ENCODE measurements at regions not wholly inside any gene's neighbourhood (a gene's known extent, or its start where the extent isn't known, plus 50 kb on each side); places are given as distances from the start of the nearest gene placed in this dataset.

DNA sequence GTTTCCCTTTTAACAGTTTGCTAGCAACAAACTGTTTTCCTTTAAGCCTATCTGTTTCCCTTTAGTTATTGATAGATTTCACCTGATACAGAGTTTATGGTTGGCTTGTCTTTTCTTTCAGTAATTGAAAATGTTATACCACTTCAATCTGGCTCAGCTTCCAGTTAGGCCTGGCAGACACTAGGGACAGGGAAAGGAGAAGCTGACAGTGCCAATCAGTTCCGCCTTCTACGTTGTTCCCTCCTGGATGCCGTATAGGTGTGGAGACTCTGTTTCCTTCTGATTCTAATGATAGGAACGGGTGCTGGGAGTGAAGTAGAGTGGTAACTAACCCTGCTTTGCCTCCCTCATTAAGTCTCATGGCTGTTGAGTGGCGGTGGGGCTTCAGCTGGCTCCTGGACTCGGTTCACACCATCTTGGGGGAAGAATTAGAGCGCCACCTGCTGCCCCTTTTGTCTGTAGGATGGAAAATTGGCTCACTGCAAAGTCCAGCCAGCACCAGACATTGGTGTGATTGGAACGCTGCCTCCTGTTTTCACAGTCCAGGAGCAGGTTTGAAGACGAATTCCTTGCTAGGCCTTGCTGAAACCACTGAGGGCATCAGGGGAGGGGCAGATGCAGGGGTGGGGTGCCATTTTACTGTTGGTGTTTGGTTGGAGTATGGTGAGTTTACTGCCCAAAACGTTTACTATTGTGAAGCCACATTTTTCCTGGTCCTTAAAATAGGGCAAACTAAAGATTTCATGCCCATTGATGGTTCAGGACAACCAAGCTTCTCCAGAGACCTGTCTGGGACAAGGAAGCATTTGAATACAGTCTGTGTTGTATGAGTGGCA, 1729.5 kb downstream of the GRIK2 start:
- Histone ChIP-seq H3K9me3 (ENCODE audit: control insufficient read depth in 4 of 4, low read length in 3 of 4) (no peaks in the 10 kb centered on the region), H3K27ac (ENCODE audit: low read depth in 1 of 2, low read length in 2 of 2) (no peak overlapping the region), H3K36me3 (ENCODE audit: control insufficient read depth in 4 of 4, insufficient read depth in 3 of 4, low read depth in 1 of 4, low read length in 3 of 4) (no peaks in the 10 kb centered on the region), H3K4me1 (ENCODE audit: control insufficient read depth in 4 of 4, insufficient read depth in 4 of 4, low read length in 3 of 4) (peaks cover 0 to 14% (median under 1%) of the 10 kb centered on the region in 4 donors), H3K9ac (ENCODE audit: low read depth in 1 of 2, low read length in 2 of 2) (no peak overlapping the region), H3K4me3 (ENCODE audit: low read depth in 1 of 3, low read length in 3 of 3) (no peak overlapping the region), H3K27me3 (ENCODE audit: control insufficient read depth in 4 of 4, insufficient read depth in 4 of 4, low read length in 3 of 4) (no peaks in the 10 kb centered on the region)
- TF ChIP-seq SP1 (IDR thresholded peaks at IDR 0.05) (no peak), NR2F2 (IDR thresholded peaks at IDR 0.05) (no peak), FOXA1 (IDR thresholded peaks at IDR 0.05) (no peak), RXRA (IDR thresholded peaks at IDR 0.05) (no peak), CTCF (IDR thresholded peaks at IDR 0.05; ENCODE audit: low read depth, low read length, missing input control) (peak; percentile 42), JUND (IDR thresholded peaks at IDR 0.05) (no peak), HNF4G (IDR thresholded peaks at IDR 0.05) (no peak), HNF4A (conservative IDR thresholded peaks at IDR 0.05) (peak in 1 of 2 donors; percentile 48), RAD21 (IDR thresholded peaks at IDR 0.05) (peak; percentile 67 to 76), EGR1 (IDR thresholded peaks at IDR 0.05; ENCODE audit: low read depth in 2 of 2) (no peak), TAF1 (conservative IDR thresholded peaks at IDR 0.05) (no peak)
- TF ChIP-seq, protein P1, sequence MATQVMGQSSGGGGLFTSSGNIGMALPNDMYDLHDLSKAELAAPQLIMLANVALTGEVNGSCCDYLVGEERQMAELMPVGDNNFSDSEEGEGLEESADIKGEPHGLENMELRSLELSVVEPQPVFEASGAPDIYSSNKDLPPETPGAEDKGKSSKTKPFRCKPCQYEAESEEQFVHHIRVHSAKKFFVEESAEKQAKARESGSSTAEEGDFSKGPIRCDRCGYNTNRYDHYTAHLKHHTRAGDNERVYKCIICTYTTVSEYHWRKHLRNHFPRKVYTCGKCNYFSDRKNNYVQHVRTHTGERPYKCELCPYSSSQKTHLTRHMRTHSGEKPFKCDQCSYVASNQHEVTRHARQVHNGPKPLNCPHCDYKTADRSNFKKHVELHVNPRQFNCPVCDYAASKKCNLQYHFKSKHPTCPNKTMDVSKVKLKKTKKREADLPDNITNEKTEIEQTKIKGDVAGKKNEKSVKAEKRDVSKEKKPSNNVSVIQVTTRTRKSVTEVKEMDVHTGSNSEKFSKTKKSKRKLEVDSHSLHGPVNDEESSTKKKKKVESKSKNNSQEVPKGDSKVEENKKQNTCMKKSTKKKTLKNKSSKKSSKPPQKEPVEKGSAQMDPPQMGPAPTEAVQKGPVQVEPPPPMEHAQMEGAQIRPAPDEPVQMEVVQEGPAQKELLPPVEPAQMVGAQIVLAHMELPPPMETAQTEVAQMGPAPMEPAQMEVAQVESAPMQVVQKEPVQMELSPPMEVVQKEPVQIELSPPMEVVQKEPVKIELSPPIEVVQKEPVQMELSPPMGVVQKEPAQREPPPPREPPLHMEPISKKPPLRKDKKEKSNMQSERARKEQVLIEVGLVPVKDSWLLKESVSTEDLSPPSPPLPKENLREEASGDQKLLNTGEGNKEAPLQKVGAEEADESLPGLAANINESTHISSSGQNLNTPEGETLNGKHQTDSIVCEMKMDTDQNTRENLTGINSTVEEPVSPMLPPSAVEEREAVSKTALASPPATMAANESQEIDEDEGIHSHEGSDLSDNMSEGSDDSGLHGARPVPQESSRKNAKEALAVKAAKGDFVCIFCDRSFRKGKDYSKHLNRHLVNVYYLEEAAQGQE (IDR thresholded peaks at IDR 0.05), result no peak
- TF ChIP-seq, protein P2, sequence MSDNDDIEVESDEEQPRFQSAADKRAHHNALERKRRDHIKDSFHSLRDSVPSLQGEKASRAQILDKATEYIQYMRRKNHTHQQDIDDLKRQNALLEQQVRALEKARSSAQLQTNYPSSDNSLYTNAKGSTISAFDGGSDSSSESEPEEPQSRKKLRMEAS (IDR thresholded peaks at IDR 0.05), result no peak
- TF ChIP-seq, protein P3, sequence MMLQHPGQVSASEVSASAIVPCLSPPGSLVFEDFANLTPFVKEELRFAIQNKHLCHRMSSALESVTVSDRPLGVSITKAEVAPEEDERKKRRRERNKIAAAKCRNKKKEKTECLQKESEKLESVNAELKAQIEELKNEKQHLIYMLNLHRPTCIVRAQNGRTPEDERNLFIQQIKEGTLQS (IDR thresholded peaks at IDR 0.05), result no peak
- 33% methylated on average over 10 of the region's 10 CpGs for WGBS
- DNase-seq (ENCODE audit: low spot score), result peak; percentile 47

GRCh38 chr6:103119056-103119455, 1725.5 kb downstream of the GRIK2 start:
- 75% methylated on average over 3 of the region's 3 CpGs for WGBS
- no peak for DNase-seq (ENCODE audit: low spot score)
- TF ChIP-seq JUND (IDR thresholded peaks at IDR 0.05) (no peak), RAD21 (IDR thresholded peaks at IDR 0.05) (no peak), EGR1 (IDR thresholded peaks at IDR 0.05; ENCODE audit: low read depth in 2 of 2) (no peak), FOXA2 (IDR thresholded peaks at IDR 0.05) (no peak), NR2F2 (IDR thresholded peaks at IDR 0.05) (no peak), HNF4A (conservative IDR thresholded peaks at IDR 0.05) (no peak), CTCF (IDR thresholded peaks at IDR 0.05; ENCODE audit: low read depth, low read length, missing input control) (no peak), ZBTB33 (IDR thresholded peaks at IDR 0.05) (no peak), TAF1 (conservative IDR thresholded peaks at IDR 0.05) (no peak)
- TF ChIP-seq, protein P1 (IDR thresholded peaks at IDR 0.05), result no peak

More at GRCh38 chr6:103119056-103119455, 1725.5 kb downstream of the GRIK2 start:
- Histone ChIP-seq H3K9ac (ENCODE audit: low read depth in 1 of 2, low read length in 2 of 2) (no peak overlapping the region), H3K4me3 (ENCODE audit: low read depth in 1 of 3, low read length in 3 of 3) (no peak overlapping the region), H3K36me3 (ENCODE audit: control insufficient read depth in 4 of 4, insufficient read depth in 3 of 4, low read depth in 1 of 4, low read length in 3 of 4) (no peaks in the 10 kb centered on the region), H3K4me1 (ENCODE audit: control insufficient read depth in 4 of 4, insufficient read depth in 4 of 4, low read length in 3 of 4) (peaks cover 0 to 8% (median 0%) of the 10 kb centered on the region in 4 donors), H3K9me3 (ENCODE audit: control insufficient read depth in 4 of 4, low read length in 3 of 4) (no peaks in the 10 kb centered on the region), H3K27me3 (ENCODE audit: control insufficient read depth in 4 of 4, insufficient read depth in 4 of 4, low read length in 3 of 4) (no peaks in the 10 kb centered on the region), H3K27ac (ENCODE audit: low read depth in 1 of 2, low read length in 2 of 2) (no peak overlapping the region)

All from liver (tissue), 8 donors.